Type B pancreatic cell (in vitro differentiated cells): ENCODE measurements at regions not wholly inside any gene's neighbourhood (a gene's known extent, or its start where the extent isn't known, plus 50 kb on each side); places are given as distances from the start of the nearest gene placed in this dataset.
A peak's percentile ranks its signal among the peaks of the same experiment; 100 is the strongest.

Source experiments
- DNase-seq: peaks from one replicate; pipeline ENCODE4 v3.0.0; 2021; ENCODE audit warnings: mixed read lengths; ENCODE audit not compliant: unreplicated experiment; ENCODE audit errors: extremely low spot score
- H3K27ac Mint-ChIP-seq: 2 replicates; pipeline ENCODE4 v1.8.0; 2021; ENCODE audit warnings: mild to moderate bottlenecking, mixed read lengths
- H3K27me3 Mint-ChIP-seq: 2 replicates; pipeline ENCODE4 v1.8.0; 2021; ENCODE audit warnings: mixed read lengths
- H3K36me3 Mint-ChIP-seq: 2 replicates; pipeline ENCODE4 v1.8.0; 2021; ENCODE audit warnings: mixed read lengths
- H3K4me1 Mint-ChIP-seq: one replicate; pipeline ENCODE4 v1.8.0; 2021; ENCODE audit warnings: mixed read lengths; ENCODE audit not compliant: unreplicated experiment
- H3K4me3 Mint-ChIP-seq: 2 replicates; pipeline ENCODE4 v1.8.0; 2021; ENCODE audit warnings: mild to moderate bottlenecking, mixed read lengths
- H3K9me3 Mint-ChIP-seq: 2 replicates; pipeline ENCODE4 v1.8.0; 2021; ENCODE audit warnings: mixed read lengths
- TF ChIP-seq, protein P1 (sequence below): fragments of 200-600 bp; sonication (generic); conservative IDR thresholded peaks from 2 replicates; pipeline ENCODE4 v1.5.0; 2021; ENCODE audit warnings: antibody characterized with exemption, mild to moderate bottlenecking

DNA sequence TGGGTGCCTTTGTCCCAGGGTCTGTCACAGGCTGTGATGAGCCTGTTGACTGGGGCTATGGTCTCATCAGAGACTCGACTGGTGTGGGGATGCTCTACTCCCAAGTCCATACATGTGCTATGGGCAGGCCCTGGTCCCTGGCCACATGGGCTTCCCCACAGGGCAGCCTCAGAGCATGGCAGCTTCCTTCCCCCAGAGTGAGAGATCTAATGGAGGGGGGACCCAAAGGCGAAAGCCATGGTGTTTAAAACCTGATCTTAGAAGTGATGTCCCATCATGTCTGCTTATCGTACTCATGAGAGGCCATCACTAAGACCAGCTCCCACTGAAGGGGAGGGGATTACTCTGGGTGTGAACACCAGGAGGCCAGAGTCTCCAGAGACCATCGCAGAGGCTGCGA lies 279.0 kb upstream of the RTL1 start:
- Mint-ChIP-seq H3K4me3 (no peak overlapping the region), H3K9me3 (no peaks in the 10 kb centered on the region), H3K4me1 (peaks cover 29% of the 10 kb centered on the region), H3K27me3 (peaks cover 13% of the 10 kb centered on the region), H3K36me3 (no peaks in the 10 kb centered on the region), H3K27ac (no peak overlapping the region)
- TF ChIP-seq, protein P1, sequence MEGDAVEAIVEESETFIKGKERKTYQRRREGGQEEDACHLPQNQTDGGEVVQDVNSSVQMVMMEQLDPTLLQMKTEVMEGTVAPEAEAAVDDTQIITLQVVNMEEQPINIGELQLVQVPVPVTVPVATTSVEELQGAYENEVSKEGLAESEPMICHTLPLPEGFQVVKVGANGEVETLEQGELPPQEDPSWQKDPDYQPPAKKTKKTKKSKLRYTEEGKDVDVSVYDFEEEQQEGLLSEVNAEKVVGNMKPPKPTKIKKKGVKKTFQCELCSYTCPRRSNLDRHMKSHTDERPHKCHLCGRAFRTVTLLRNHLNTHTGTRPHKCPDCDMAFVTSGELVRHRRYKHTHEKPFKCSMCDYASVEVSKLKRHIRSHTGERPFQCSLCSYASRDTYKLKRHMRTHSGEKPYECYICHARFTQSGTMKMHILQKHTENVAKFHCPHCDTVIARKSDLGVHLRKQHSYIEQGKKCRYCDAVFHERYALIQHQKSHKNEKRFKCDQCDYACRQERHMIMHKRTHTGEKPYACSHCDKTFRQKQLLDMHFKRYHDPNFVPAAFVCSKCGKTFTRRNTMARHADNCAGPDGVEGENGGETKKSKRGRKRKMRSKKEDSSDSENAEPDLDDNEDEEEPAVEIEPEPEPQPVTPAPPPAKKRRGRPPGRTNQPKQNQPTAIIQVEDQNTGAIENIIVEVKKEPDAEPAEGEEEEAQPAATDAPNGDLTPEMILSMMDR = no peak
- no peak for DNase-seq

DNA sequence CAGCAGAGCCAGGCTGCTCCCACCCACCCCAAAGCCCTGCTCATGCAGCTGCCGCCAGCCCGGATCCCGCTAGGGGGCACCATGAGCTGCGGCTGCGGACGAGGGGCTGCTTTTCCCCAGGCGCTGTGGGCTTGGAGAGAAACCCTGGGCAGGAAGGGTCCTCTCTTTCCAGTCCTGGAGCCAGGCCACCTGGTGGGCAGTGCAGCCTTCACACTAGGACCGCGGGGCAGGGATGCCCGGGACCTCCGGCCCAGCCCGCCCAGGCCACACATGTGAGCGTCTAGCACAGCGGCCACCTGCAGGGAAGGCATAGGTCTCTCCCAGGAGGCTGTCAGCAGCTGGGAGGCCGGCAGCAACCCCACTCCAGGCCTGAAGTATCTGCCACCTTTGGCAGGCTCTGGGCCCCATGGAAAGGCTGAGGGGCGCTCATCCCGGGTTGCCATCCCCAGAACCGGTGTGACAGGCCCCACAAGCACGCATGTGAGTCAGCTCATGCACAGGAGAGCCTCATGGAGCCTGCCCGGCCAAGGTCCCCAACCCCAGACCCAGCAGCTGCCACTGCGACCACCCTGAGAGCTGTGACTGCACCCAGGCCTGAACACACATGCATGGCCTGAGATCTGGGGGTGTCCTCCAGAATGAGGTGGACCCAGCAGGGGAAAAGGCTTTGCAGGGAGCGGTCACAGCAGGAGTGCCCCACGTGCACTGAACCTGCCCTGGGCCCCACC lies 280.0 kb upstream of the RTL1 start:
- H3K36me3 Mint-ChIP-seq = no peaks in the 10 kb centered on the region
- no peak overlapping the region for H3K4me3 Mint-ChIP-seq
- H3K27me3 Mint-ChIP-seq = peaks cover 13% of the 10 kb centered on the region
- TF ChIP-seq, protein P1 = peak; percentile 78
- peak; percentile 77 for DNase-seq
- H3K27ac Mint-ChIP-seq = no peak overlapping the region
- no peaks in the 10 kb centered on the region for H3K9me3 Mint-ChIP-seq
- peaks cover 19% of the 10 kb centered on the region for H3K4me1 Mint-ChIP-seq

DNA sequence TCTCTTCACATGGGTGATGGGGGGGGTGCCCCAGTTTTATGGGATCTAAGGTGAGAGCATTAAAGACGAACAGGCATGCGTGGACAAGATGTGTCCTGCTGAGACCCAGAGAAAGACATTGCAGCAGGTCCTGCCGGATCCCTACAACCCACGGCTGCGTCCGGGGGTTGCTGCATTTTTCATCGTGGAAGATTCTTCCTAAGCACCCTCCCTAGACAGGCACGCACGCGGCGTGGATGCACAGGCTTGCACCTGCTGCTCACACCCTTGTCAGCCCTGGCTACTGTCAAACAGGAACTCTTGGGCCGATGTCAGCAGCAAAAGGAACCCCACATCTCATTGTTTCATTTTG lies 280.6 kb upstream of the RTL1 start:
- DNase-seq = no peak
- no peaks in the 10 kb centered on the region for H3K36me3 Mint-ChIP-seq
- H3K9me3 Mint-ChIP-seq = no peaks in the 10 kb centered on the region
- no peak overlapping the region for H3K4me3 Mint-ChIP-seq
- peaks cover 17% of the 10 kb centered on the region for H3K4me1 Mint-ChIP-seq
- no peak overlapping the region for H3K27ac Mint-ChIP-seq
- TF ChIP-seq, protein P1 = no peak
- peaks cover 13% of the 10 kb centered on the region for H3K27me3 Mint-ChIP-seq

DNA sequence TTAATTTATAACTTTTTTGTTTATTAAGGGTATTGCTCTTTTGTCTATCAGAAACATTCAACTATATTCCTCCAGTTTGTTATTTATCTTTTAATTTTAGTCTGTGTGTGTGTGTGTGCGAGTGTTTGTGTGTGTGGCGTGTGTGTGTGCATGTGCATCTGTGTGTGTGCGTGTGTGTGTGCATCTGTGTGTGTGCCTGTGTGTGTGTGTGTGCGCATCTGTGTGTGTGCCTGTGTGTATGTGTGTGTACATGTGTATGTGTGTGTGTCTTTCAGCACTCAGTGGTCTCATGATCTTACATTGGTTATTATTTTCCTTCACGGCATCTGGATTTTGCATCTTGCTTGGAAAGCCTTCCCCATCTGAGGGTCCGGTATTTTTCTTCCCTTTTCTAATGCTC lies 281.1 kb upstream of the RTL1 start:
- Mint-ChIP-seq H3K27ac (no peak overlapping the region), H3K27me3 (peaks cover 13% of the 10 kb centered on the region), H3K4me1 (peaks cover 17% of the 10 kb centered on the region), H3K9me3 (no peaks in the 10 kb centered on the region), H3K4me3 (no peak overlapping the region), H3K36me3 (no peaks in the 10 kb centered on the region)
- DNase-seq = no peak
- TF ChIP-seq, protein P1 = no peak

DNA sequence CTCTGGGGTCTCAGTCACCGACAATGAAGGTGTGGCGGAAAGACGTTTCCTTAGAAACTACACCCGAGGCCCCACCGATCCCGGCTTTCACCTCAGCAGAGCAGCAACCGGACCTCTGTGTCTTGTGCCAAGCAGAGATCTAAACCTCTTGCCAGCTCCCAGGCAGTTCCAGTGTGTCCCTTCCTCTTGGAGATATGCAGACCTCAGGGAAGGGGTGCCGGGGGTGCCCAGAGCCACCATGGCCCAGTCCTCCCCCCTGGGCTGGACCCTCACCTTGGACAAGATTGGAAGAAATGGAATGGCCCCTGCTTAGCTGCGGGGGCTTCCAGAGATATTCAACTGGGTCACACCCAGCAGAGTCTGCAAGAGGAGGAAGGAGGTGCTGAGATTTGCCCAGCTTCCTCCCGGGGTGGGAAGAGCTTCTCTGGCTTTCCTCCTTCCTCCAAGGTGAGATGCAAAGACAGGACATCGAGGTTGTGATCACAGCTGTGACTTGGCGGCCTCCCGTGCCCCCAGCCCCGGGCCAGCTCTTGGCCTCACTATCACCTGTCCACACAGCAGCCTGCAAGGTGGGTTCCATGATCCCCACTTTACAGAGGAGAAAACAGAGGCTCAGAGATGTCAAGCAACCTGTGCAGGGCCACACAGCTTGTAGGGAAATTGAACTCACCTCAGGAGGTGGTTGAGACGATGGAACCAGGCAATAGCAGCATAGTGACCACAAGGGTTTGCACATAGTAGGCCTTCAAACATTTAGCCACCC lies 281.7 kb upstream of the RTL1 start:
- H3K27ac Mint-ChIP-seq = no peak overlapping the region
- no peaks in the 10 kb centered on the region for H3K9me3 Mint-ChIP-seq
- peak; percentile 62 for DNase-seq
- peaks cover 17% of the 10 kb centered on the region for H3K4me1 Mint-ChIP-seq
- peaks cover 17% of the 10 kb centered on the region for H3K27me3 Mint-ChIP-seq
- TF ChIP-seq, protein P1 = no peak
- H3K36me3 Mint-ChIP-seq = no peaks in the 10 kb centered on the region
- no peak overlapping the region for H3K4me3 Mint-ChIP-seq
